ENCODE measurements at regions not wholly inside any gene's neighbourhood (a gene's known extent, or its start where the extent isn't known, plus 50 kb on each side); places are given as distances from the start of the nearest gene placed in this dataset.

DNA sequence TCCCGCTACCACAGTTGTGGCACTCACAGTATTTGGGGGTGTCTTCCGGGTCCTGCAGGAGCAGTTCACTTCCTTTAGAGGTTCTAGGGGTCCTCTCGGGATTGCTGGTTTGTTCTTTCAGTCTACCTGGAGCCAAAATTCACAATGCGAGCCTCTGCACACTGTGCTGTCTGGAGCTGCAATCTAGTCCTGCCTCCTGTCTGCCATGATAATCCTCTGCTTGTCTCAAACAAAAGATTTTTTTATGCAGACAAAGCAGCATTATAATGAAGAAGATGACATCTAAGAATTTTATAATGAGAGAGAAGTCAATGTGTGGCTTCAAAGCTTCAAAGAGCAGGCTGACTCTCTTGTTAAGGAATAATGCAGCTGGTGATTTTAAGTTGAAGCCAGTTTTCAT is 975.1 kb upstream of the GYPC start:
- no peak for TF ChIP-seq CTCF (conservative IDR thresholded peaks at IDR 0.05; ENCODE audit: low read depth in 2 of 2)
- no peak for TF ChIP-seq EZH2 (IDR thresholded peaks at IDR 0.05; ENCODE audit: low read depth, unreplicated experiment)
- no peak for TF ChIP-seq POLR2AphosphoS5 (IDR thresholded peaks at IDR 0.05; ENCODE audit: low read depth)
- TF ChIP-seq, protein P1, sequence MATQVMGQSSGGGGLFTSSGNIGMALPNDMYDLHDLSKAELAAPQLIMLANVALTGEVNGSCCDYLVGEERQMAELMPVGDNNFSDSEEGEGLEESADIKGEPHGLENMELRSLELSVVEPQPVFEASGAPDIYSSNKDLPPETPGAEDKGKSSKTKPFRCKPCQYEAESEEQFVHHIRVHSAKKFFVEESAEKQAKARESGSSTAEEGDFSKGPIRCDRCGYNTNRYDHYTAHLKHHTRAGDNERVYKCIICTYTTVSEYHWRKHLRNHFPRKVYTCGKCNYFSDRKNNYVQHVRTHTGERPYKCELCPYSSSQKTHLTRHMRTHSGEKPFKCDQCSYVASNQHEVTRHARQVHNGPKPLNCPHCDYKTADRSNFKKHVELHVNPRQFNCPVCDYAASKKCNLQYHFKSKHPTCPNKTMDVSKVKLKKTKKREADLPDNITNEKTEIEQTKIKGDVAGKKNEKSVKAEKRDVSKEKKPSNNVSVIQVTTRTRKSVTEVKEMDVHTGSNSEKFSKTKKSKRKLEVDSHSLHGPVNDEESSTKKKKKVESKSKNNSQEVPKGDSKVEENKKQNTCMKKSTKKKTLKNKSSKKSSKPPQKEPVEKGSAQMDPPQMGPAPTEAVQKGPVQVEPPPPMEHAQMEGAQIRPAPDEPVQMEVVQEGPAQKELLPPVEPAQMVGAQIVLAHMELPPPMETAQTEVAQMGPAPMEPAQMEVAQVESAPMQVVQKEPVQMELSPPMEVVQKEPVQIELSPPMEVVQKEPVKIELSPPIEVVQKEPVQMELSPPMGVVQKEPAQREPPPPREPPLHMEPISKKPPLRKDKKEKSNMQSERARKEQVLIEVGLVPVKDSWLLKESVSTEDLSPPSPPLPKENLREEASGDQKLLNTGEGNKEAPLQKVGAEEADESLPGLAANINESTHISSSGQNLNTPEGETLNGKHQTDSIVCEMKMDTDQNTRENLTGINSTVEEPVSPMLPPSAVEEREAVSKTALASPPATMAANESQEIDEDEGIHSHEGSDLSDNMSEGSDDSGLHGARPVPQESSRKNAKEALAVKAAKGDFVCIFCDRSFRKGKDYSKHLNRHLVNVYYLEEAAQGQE (IDR thresholded peaks at IDR 0.05; ENCODE audit: unreplicated experiment), result no peak
- TF ChIP-seq ZNF331 (CRISPR knock-in tag; IDR thresholded peaks at IDR 0.05; ENCODE audit: low read depth), result no peak
- TF ChIP-seq CREB1 (CRISPR knock-in tag; IDR thresholded peaks at IDR 0.05; ENCODE audit: low read depth), result no peak
- no peak for TF ChIP-seq NANOG (IDR thresholded peaks at IDR 0.05; ENCODE audit: borderline replicate concordance)
- no peak for TF ChIP-seq JUNB (IDR thresholded peaks at IDR 0.05; ENCODE audit: unreplicated experiment)
- no peak for TF ChIP-seq EZH2phosphoT487 (IDR thresholded peaks at IDR 0.05; ENCODE audit: unreplicated experiment)
- no peak for TF ChIP-seq STAT1 (IDR thresholded peaks at IDR 0.05; ENCODE audit: unreplicated experiment)
